GM18502 (cell line): ENCODE measurements at regions not wholly inside any gene's neighbourhood (a gene's known extent, or its start where the extent isn't known, plus 50 kb on each side); places are given as distances from the start of the nearest gene placed in this dataset.
"Not testable (repeated sequence)": the region's sequence is repeated elsewhere in the genome, so short reads cannot be mapped to it uniquely, and the experiment has no call there.

ENCODE experiments used
- ATAC-seq: cut with Tn5 transposase; IDR thresholded peaks from one replicate; pipeline ENCODE4 v1.9.1; 2021; ENCODE audit warnings: mild to moderate bottlenecking; ENCODE audit not compliant: unreplicated experiment, poor library complexity

- ATAC-seq = no peak
These were observed 73.2 kb upstream of the CD2AP start for GRCh38 chr6:47404435-47404834.

- no peak for ATAC-seq
These were observed 72.3 kb upstream of the CD2AP start for GRCh38 chr6:47405273-47405672.

GRCh38 chr6:47407300-47408281, 70.0 kb upstream of the CD2AP start:
- no peak for ATAC-seq

GRCh38 chr6:47413752-47414422, 63.7 kb upstream of the CD2AP start:
- peak; percentile 74 for ATAC-seq

GRCh38 chr6:47414423-47415167, 63.0 kb upstream of the CD2AP start:
- ATAC-seq = peak; percentile 82

GRCh38 chr6:47416396-47417345, 60.9 kb upstream of the CD2AP start:
- no peak for ATAC-seq

- ATAC-seq = no peak
These were observed 58.0 kb upstream of the CD2AP start for GRCh38 chr6:47419621-47420020.

GRCh38 chr6:47420394-47421371, 56.9 kb upstream of the CD2AP start:
- ATAC-seq = no peak

GRCh38 chr6:47423079-47423478, 54.5 kb upstream of the CD2AP start:
- no peak for ATAC-seq

- ATAC-seq = no peak
These were observed 53.2 kb upstream of the CD2AP start for GRCh38 chr6:47424436-47424836.

GRCh38 chr6:47425724-47426123, 51.9 kb upstream of the CD2AP start:
- ATAC-seq = not testable (repeated sequence)

- no peak for ATAC-seq
These were observed 50.9 kb upstream of the CD2AP start for GRCh38 chr6:47426524-47427302.

- no peak for ATAC-seq
These were observed 49.9 kb upstream of the CD2AP start for GRCh38 chr6:47427680-47428079.
